ENCODE measurements at regions not wholly inside any gene's neighbourhood (a gene's known extent, or its start where the extent isn't known, plus 50 kb on each side); places are given as distances from the start of the nearest gene placed in this dataset.

DNA sequence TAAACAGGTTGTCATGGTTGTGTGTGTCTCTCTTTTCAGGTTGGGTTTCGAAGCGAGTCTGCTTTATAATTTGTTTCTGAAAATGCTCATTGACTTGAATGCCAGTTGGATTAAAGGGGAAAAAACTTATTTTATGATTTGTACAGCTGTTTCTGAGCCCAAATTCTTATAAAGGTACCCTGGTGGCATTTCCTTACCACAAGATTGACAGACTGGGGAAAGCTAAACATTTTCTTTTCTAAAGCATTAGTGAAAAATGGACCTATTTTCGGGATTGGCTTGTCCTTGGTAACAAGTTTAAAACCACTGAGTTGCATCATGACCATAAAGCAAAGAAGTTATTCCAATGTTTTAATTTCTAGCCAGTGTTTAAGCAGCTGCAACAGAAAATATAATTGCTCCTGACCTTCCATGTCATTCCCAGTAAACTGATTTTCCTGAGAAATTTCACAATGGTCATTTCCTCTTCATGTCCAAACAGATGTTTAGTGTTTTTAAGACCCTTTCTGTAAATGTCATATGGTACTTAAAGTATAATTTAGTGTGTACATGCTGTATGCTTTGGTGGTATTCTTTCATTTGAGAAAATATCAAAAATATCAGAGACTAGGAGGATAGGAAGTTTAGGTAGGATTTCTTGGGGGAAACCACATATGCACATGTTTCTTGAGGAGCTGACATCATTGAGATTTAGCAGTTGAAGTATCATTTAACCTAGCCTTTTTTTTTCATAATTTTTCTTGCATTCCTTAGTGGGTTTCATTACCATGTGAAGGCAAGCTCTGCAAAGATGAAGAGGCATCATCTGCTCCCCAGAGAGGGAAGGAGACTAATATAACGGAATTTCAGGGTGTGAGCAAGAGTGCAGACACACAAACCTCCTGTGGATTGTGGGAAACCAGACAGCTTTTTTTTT, 667.1 kb upstream of the RGMB start:
- no peak for DNase-seq

- no peak for DNase-seq
These were observed 665.0 kb upstream of the RGMB start for GRCh38 chr5:98108497-98108896.

GRCh38 chr5:98109561-98110006, 663.9 kb upstream of the RGMB start:
- no peak for DNase-seq

DNA sequence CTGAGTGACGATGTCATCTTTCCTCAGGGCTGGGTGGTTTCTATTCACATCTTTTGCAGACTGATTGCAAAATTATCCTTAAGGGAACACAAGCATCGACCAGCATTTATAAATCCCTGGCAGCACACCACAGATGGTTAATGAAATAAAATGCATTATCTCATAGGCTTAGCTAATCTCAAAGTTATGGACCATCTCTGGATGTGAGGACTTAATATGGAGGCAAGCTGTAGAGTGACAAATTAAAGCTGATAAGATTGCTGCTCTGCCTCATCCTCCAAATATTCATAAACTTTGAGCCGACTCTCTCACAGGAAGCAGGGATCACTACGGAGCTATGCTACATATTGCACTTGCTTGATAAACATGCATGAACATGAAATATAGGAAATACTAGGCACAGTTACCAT, 663.2 kb upstream of the RGMB start:
- DNase-seq: no peak

- DNase-seq: no peak
These were observed 662.7 kb upstream of the RGMB start for GRCh38 chr5:98110791-98111190.

GRCh38 chr5:98111686-98112085, 661.8 kb upstream of the RGMB start:
- no peak for DNase-seq

DNA sequence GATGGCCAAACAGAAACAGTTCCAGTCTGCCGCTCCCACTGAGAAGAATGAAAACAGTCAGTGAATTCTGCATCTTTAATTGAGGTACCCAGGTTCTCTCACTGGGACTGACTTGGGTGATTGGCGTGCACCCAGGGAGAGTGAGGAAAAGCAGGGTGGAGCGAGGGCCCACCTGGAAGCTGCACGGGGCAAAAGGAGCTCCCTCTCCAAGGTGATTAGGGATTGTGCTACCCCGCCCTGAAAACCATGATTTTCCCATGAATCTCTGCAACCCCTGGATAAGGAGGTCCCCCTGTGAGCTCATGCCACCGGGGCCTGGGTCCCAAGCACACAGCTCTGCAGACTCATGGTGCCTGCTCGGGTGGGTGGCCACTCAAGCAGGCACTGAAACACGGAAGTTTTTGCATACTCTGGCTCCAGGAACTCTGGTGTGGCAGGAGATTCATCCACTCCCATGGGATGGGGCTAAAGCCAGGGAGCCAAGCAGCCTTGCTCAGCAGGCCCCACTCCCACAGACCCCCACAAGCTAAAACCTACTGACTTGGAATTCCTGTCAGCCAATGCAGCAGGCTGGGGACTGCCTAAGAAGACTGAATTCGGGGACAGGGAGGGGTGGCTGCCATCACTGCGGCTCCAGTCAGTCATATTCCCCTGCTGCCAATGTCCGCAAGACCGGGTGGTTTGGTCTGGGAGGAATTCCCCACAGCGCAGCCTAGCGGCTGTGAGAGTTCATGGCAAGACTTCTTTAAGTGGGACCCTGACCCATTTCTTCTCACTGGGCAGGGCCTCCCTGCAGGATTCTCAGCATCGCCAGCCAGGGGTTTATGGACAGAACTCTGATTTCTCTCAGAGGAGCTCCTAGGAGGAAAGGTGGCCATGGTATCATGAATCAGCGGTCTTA, 652.2 kb upstream of the RGMB start:
- DNase-seq: peak in 1 of 58 donors; percentile 7

DNA sequence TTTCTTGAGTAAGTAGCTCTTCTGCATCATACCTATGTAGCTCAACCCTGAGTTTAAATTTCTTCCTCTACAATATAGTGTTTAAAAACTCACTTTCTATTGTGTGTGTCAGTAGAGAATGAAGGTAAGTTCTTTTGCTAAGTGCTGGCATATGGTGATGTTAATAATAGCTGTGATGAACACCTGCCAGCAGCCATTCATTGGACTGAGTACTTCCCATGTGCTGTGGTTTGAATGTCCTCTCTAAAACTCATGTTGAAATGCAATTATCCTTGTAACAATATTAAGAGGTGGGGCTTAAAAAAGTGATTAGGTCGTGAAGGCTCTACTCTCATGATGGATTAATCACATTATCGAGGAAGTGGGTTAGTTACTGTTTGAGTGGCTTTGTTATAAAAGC, 645.2 kb upstream of the RGMB start:
- DNase-seq: no peak

DNA sequence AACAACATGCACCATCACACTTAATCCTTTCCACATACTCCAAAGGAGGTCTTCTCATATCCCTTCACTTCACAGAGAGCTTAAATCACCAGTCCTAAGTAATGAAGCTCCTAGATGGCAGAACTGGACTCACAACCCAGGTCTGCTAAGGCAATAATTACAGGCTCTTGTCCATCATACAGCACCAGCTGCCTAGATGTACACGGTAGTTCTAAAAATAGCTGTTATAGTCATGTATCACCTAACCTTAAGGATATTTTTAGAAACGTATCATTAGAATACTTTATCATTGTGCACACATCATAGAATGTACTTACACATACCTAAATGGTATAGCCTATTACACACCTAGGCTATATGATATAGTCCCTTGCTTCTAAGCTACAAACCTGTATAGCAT, 644.6 kb upstream of the RGMB start:
- no peak for DNase-seq

DNA sequence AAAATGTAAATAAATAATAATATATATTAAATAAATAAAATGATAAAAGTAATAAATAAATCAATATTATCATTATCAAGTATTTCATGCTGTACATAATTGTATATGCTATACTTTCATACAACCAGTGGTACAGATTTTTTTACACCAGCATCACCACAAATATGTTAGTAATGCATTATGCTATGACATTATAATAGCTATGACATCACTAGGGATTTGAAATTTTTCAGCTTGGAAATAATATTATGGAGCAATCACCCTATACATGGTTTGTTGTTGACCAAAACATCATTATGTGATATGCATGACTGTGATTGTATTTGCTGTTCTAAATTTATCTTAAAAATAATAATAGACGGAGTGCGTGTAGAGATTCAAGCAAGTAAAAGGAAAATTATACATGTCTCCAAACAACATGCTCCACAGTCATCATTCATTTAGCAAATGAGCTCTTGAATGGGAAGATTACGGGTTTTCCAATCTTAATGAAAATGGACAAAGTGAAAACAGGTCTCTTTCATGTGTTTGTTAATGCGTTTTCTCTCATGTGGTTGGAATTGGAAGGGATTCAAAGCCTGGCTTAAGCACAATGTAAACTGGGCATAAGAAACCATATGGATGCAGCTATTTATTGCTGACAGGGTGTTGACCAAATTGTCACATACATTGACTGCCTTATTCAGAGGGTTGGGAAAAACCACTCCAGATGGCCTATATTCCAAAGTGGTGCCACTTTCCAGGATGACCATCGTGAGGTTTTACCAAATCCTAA, 643.0 kb upstream of the RGMB start:
- no peak for DNase-seq

DNA sequence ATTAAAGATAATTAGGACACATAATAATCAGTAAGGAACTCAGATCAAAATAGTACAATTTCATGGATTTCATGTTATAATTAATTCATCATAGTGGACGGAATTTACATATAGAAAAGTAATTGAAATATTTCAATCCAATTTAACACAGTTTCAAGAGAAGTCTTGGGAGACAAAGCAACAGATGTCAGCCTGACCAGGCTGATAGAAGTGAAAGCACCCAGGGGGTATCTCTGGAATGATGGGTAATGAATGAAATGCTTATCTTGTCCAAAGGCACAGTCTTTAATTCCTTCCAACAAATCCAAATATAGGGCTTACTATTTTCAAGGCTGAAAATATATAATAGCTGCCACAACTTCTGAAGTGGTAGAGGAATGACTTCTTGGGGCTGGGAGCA, 629.3 kb upstream of the RGMB start:
- no peak for DNase-seq

DNA sequence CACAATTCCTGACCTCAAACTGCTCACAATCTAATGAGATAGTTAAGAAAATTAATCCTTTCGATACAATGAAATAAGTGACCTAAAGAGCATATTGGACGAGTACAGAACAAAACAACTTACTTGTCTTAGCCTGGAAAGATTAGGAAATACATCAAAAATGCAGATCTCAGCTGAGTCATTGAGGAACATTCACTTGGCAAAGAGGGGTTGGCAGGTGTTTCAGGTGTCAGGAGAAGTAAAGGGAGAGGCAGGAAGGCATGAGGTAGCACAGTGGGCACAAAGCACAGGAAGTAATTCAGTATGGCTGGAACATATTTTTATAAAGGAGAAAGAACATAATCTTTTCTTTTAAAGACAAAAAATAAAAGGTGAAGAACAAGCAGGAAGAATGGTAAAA, 628.8 kb upstream of the RGMB start:
- DNase-seq: no peak

- DNase-seq: no peak
These were observed 616.1 kb upstream of the RGMB start for GRCh38 chr5:98157368-98157767.

DNA sequence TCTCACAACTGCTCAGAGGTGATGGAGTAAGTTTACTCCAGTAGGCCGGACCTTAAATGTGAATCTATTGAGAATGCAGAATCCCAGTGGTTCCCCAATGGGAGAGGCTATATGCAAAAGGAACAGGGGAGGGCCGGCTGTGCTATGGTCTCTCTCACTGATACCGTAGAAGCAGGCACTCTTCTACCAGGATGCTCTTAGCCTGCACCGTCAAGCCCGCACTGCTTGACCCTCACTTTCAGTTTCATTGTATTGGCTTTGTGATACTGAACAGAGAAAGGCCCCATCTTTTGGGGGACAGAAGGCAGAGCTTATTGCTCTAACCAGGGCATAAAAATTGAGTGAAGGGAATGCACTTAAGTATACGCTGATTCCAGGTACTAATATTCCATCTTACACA, 615.0 kb upstream of the RGMB start:
- DNase-seq: no peak

DNA sequence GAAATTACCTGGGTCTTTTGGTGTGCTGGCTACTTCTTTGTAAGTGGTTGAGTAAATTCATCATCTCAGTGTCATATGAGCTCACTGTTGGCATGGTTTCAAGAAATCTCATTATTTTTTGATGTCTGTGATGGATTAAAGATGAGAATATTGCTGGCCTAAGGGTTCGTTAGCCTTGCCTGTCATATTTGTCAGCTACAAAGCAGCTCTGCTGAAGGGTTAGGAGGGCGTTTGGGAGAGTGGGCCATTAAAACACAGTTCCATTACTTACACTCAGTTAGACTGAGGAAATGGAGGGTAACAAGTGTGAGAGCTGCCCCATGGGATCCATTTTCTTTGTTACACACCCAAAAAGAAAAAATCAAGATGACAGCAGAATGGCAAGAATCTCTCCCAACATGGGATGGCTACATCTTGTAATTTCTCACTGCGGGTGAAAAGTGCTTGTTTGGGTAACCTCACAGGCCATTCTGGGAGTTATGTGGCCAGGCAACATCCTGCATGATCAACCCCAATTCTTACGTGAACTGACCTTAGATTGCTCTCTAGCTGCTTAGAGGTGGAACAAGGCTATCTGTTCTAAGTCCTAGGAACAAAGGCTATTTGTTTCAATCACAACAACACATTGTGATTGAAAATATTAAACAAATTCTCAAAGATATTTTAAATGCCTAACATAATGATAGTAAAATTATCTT, 609.5 kb upstream of the RGMB start:
- DNase-seq: no peak

DNA sequence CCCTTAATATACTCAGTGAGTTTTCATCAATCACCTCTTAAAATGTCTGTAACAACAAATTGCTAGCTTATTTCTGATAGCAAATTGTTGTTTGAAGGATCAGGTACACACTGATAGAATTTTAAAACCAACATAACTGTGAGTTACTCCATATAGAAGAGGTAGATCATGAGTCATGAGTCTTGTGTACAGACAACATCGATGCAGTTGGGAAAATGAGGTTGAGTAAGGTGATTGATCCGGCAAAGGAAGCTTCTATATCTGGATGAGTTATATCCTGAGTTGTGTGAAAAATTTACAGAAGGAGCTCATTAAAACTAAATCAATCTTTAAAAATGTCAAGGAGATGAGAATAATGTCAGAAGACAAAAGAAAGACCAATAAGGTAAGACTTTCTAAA, 604.6 kb upstream of the RGMB start:
- no peak for DNase-seq

- DNase-seq: no peak
These were observed 602.5 kb upstream of the RGMB start for GRCh38 chr5:98170994-98171393.

GRCh38 chr5:98173334-98173733, 600.1 kb upstream of the RGMB start:
- no peak for DNase-seq

DNA sequence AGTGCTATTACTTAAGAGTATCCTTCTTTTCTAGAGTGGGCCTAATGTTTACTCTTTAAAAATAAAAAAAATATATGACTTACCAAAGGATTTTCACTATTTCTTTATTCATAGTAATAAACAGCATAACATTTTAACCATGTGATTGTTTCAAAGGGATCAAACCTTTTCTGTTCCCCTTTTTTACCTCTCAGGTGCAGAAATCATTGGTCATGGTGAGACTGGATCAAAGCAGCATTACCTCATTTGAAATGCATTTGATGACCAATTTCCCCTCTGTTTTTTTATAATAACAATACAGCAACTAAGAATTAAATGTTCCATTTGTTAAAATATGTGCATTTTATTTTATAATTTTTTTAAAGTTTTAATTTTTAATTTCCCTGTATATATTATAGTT, 598.0 kb upstream of the RGMB start:
- no peak for DNase-seq

DNA sequence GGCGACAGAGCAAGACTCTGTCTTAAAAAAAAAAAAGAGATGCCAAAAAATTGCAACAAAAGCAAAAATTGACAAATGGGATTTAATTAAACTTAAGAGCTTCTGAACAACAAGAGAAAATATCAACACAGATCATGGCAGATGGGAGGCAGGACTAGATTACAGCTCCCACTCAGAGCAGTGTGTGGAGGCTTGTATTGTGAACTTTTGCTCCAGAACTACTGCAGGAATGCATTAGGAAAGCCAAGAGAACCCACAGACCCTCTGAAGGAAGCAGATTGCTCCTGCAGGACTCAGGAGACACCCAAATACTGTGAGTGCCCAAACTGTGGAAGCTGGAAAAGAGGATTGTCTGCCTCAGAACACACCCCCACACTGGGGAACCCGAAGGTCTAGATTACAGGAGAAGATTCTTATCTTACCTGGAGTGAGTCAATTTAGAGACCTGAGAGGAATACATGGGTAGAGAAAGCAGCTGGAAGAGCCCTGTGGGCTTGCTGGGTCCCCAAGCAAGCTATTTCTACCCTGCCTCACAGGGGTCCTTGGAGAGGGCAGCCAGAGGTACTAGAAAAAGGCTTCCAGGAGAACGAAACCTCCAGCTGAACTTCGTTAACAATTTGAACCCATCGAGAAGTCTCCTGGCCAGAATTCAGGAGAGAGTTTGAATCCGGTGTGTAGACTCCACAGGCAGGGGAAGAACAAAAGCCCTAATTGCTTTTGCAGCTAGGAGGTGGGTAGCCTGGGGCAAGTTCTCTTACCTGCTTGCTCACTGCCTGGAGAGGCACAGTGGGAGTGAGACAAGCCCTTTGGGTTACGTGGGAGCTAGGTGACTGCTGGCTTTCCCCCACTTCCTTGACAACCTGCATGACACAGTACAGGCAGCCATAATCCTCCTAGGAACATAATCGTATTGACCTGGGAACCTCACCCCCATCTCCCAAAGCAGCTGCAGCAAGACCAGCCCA, 593.4 kb upstream of the RGMB start:
- DNase-seq: no peak
